AG04449 (cell line): ENCODE measurements at regions not wholly inside any gene's neighbourhood (a gene's known extent, or its start where the extent isn't known, plus 50 kb on each side); places are given as distances from the start of the nearest gene placed in this dataset.

Experiments
- CTCF ChIA-PET: fragments of 350-600 bp; formaldehyde crosslinking; extraction: SDS; loops from one replicate; lab custom pipeline; 2021; ENCODE audit warnings: antibody characterized with exemption; lab: Yijun Ruan, JAX
- POLR2A ChIA-PET: fragments of 400-600, 350-600 bp; formaldehyde crosslinking; extraction: SDS; loops from one replicate; lab custom pipeline; 2020; ENCODE audit warnings: antibody characterized with exemption, inconsistent platforms; lab: Yijun Ruan, JAX
- DNase-seq: peaks from one replicate; pipeline ENCODE4 v3.0.0-alpha.2; 2010; ENCODE audit warnings: low read depth, low spot score
- H3K4me3 ChIP-seq: 2 replicates; pipeline ENCODE4 v1.5.1; 2011; ENCODE audit warnings: low read depth, mild to moderate bottlenecking, control low read depth, low read length
- TF ChIP-seq, protein P1 (sequence below): IDR thresholded peaks from one replicate; pipeline ENCODE4 v1.5.1; 2011; ENCODE audit warnings: mild to moderate bottlenecking, moderate library complexity, low read length, control low read depth, inconsistent platforms; ENCODE audit not compliant: insufficient read depth; ENCODE audit errors: missing control alignments

GRCh38 chr9:19651681-19652080 lies 137.2 kb downstream of the SLC24A2 start:
- ChIA-PET POLR2A (no interaction called here), CTCF (no interaction called here)
- TF ChIP-seq, protein P1, sequence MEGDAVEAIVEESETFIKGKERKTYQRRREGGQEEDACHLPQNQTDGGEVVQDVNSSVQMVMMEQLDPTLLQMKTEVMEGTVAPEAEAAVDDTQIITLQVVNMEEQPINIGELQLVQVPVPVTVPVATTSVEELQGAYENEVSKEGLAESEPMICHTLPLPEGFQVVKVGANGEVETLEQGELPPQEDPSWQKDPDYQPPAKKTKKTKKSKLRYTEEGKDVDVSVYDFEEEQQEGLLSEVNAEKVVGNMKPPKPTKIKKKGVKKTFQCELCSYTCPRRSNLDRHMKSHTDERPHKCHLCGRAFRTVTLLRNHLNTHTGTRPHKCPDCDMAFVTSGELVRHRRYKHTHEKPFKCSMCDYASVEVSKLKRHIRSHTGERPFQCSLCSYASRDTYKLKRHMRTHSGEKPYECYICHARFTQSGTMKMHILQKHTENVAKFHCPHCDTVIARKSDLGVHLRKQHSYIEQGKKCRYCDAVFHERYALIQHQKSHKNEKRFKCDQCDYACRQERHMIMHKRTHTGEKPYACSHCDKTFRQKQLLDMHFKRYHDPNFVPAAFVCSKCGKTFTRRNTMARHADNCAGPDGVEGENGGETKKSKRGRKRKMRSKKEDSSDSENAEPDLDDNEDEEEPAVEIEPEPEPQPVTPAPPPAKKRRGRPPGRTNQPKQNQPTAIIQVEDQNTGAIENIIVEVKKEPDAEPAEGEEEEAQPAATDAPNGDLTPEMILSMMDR = no peak
- H3K4me3 ChIP-seq = no peak overlapping the region
- no peak for DNase-seq

- no peak overlapping the region for H3K4me3 ChIP-seq
- TF ChIP-seq, protein P1 = no peak
- ChIA-PET POLR2A (no interaction called here), CTCF (no interaction called here)
- no peak for DNase-seq
Observed at GRCh38 chr9:19650312-19650711, 138.5 kb downstream of the SLC24A2 start.

GRCh38 chr9:19649336-19650041 lies 139.3 kb downstream of the SLC24A2 start:
- H3K4me3 ChIP-seq = no peak overlapping the region
- ChIA-PET POLR2A (no interaction called here), CTCF (no interaction called here)
- DNase-seq = no peak
- TF ChIP-seq, protein P1 = no peak

DNA sequence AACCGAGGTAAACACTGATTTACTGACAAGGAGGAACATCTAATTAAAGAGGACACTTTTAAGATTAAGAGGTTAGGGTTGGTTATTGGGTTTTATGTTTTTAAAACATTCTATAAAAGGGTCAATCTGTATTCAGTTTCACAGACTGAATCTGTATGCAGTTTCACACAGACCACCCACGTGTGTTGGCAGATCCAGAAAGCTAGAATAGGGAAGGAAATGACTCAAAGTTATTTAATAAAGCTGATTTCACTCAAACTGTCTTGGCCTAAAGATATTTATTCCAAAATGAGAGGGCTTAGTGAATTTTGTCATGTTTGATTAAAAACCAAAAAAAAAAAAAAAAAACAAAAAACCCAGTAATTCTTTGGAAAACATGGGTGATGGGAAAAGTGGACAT lies 140.2 kb downstream of the SLC24A2 start:
- no peak for DNase-seq
- POLR2A ChIA-PET = no interaction called here
- CTCF ChIA-PET = no interaction called here
- no peak overlapping the region for H3K4me3 ChIP-seq
- TF ChIP-seq, protein P1 = no peak

- CTCF ChIA-PET = no interaction called here
- H3K4me3 ChIP-seq = no peak overlapping the region
- TF ChIP-seq, protein P1 = no peak
- POLR2A ChIA-PET = no interaction called here
- DNase-seq = no peak
Observed at GRCh38 chr9:19643875-19644274, 145.0 kb downstream of the SLC24A2 start.

DNA sequence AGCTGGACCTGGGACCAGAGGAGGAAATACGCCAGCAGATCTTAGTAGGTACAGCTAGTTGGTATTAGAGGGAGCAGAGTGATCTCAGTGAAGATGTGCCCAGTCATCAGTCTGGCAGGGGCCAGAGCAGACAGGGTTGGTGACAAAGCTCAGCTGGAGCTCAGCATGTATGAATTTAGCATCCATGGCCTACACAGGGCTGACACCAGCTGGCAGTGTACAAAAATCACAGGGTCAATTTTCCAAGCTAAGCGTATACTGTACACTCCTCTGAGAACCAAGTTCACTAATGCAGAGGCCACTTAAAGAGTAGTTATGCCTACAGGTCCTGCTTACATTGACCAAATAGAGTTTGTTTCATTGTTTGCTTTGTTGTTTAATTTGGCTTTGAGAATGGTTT lies 146.6 kb downstream of the SLC24A2 start:
- ChIA-PET CTCF (no interaction called here), POLR2A (no interaction called here)
- no peak overlapping the region for H3K4me3 ChIP-seq
- TF ChIP-seq, protein P1 = no peak
- no peak for DNase-seq
